CD4-positive, alpha-beta memory T cell (primary cell): ENCODE measurements at regions not wholly inside any gene's neighbourhood (a gene's known extent, or its start where the extent isn't known, plus 50 kb on each side); places are given as distances from the start of the nearest gene placed in this dataset.
"Not testable (repeated sequence)": the region's sequence is repeated elsewhere in the genome, so short reads cannot be mapped to it uniquely, and the experiment has no call there.

Experiments used
- CTCF ChIA-PET: fragments of 350-600 bp; sonication (Branson Sonifier 250); formaldehyde crosslinking; loops from one replicate; lab custom pipeline; 2021; ENCODE audit warnings: inconsistent platforms; ENCODE audit not compliant: partially characterized antibody; lab: Charles Lee
- POLR2A ChIA-PET: fragments of 350-600 bp; sonication (Branson Sonifier 250); formaldehyde crosslinking; loops from one replicate; lab custom pipeline; 2021; ENCODE audit not compliant: partially characterized antibody; lab: Charles Lee
- DNase-seq, 5 donors: peaks; one replicate each; pipeline versions ENCODE4 v3.0.0 to v3.0.0-alpha.2; 2020 to 2022; ENCODE audit warnings: mixed read lengths in 1 of 5
- H3K27ac ChIP-seq: one replicate; pipeline ENCODE4 v1.7.0; 2013; ENCODE audit warnings: low read depth, low read length
- H3K27me3 ChIP-seq: 2 replicates; pipeline ENCODE4 v1.7.0; 2013; ENCODE audit warnings: mild to moderate bottlenecking, low read length, moderate library complexity; ENCODE audit not compliant: insufficient read depth
- H3K36me3 ChIP-seq: 2 replicates; pipeline ENCODE4 v1.7.0; 2013; ENCODE audit warnings: mild to moderate bottlenecking, low read length, moderate library complexity; ENCODE audit not compliant: insufficient read depth
- H3K4me1 ChIP-seq: 2 replicates; pipeline ENCODE4 v1.7.0; 2013; ENCODE audit warnings: mild to moderate bottlenecking, low read length, moderate library complexity; ENCODE audit not compliant: insufficient read depth
- H3K4me3 ChIP-seq, 2 donors: one replicate each; pipeline ENCODE4 v1.7.0; 2013; ENCODE audit warnings: low read length in 2 of 2, mild to moderate bottlenecking in 1 of 2
- H3K9me3 ChIP-seq, 2 donors: one replicate each; pipeline ENCODE4 v1.7.0; 2013; ENCODE audit warnings: low read length in 2 of 2, control low read depth in 1 of 2; ENCODE audit not compliant: control insufficient read depth in 1 of 2
- H3K27ac Mint-ChIP-seq, 7 donors: one replicate each; pipeline ENCODE4 v1.8.0; 2020 to 2021; ENCODE audit warnings: mixed read lengths in 7 of 7, mild to moderate bottlenecking in 6 of 7, inconsistent platforms in 3 of 7, moderate library complexity in 3 of 7
- H3K27me3 Mint-ChIP-seq, 2 donors: one replicate each; pipeline ENCODE4 v1.8.0; 2020 to 2021; ENCODE audit warnings: mixed read lengths in 2 of 2
- H3K36me3 Mint-ChIP-seq, 2 donors: one replicate each; pipeline ENCODE4 v1.8.0; 2020 to 2021; ENCODE audit warnings: mixed read lengths in 2 of 2, inconsistent platforms in 1 of 2, mild to moderate bottlenecking in 1 of 2
- H3K4me1 Mint-ChIP-seq, 4 donors: one replicate each; pipeline ENCODE4 v1.8.0; 2020 to 2021; ENCODE audit warnings: mixed read lengths in 4 of 4, mild to moderate bottlenecking in 1 of 4
- H3K4me3 Mint-ChIP-seq, 8 donors: one replicate each; pipeline ENCODE4 v1.8.0; 2020 to 2021; ENCODE audit warnings: mixed read lengths in 8 of 8, mild to moderate bottlenecking in 7 of 8, moderate library complexity in 6 of 8, inconsistent platforms in 3 of 8
- H3K9me3 Mint-ChIP-seq, 8 donors: one replicate each; pipeline ENCODE4 v1.8.0; 2020 to 2021; ENCODE audit warnings: mixed read lengths in 8 of 8, mild to moderate bottlenecking in 5 of 8, inconsistent platforms in 3 of 8, moderate library complexity in 1 of 8
- intact Hi-C: fragments of 100-400 bp; cut with micrococcal nuclease; formaldehyde crosslinking; loops from one replicate; pipeline ENCODE4 v1.15.1; 2023

DNA sequence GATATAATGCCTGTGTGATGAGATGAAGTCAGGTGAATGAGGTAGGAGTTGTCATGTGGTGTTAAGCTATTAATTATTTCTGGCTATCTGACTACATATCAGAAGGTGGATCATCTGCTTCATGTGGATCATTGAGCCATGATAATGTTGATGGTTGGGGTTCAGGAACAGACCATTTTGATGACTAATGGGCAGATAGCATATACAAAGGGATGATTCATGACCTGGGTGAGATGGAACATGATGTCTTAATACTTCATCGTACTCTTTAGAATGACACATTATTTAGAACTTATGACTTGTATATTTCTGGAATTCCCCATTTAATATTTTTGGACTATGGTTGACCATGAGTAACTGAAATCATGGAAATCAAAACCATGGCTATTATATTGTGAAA, 155.1 kb downstream of the OR13A1 start:
- ChIA-PET CTCF (no interaction called here), POLR2A (no interaction called here)
- Histone ChIP-seq H3K4me1 (no peaks in the 10 kb centered on the region), H3K36me3 (no peaks in the 10 kb centered on the region), H3K9me3 (no peaks in the 10 kb centered on the region), H3K27me3 (no peaks in the 10 kb centered on the region), H3K27ac (no peak overlapping the region), H3K4me3 (no peak overlapping the region)
- intact Hi-C loops: no loop called here
- Mint-ChIP-seq H3K9me3 (no peaks in the 10 kb centered on the region), H3K36me3 (no peaks in the 10 kb centered on the region), H3K4me3 (no peak overlapping the region), H3K27me3 (peaks cover 3 to 5% of the 10 kb centered on the region in 2 donors), H3K4me1 (no peaks in the 10 kb centered on the region), H3K27ac (peak overlapping the region in 1 of 7 donors; percentile 32)
- DNase-seq: no peak

DNA sequence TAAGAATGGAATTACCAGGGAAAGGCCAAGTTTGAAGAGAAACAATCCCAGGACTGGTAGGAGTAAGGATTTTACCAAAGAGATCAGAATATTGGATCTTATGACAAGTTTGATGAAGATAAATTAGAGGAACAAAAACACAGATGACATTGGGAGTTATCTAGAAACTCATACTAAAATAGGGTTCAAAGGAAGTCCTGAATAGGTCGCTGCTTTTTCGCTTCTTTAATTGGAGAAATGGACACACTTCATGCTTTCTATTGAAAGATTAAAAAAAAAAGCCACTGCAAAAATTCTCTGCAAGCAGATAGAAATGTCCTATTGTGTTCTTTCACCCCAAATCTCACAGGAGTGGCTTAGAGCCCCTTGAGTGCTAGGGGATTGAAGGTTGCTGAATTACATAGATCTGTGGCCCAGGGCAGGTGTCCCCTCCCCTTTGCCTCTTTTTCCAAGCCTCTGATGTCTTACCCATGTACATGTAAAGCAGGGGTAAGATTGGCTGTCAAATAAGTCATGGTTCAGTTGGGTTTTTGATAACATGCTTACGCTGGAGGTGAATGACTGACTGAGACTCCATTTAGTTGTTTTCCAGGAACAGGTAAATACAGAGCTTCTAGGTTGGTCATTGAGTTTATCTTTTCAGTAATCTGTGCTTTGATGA, 152.0 kb downstream of the OR13A1 start:
- H3K27ac ChIP-seq: no peak overlapping the region
- no peaks in the 10 kb centered on the region for H3K9me3 ChIP-seq
- no peaks in the 10 kb centered on the region for H3K27me3 ChIP-seq
- Mint-ChIP-seq H3K36me3 (no peaks in the 10 kb centered on the region), H3K27ac (no peak overlapping the region), H3K27me3 (peaks cover 0 to 4% of the 10 kb centered on the region in 2 donors), H3K4me3 (no peak overlapping the region), H3K9me3 (no peaks in the 10 kb centered on the region), H3K4me1 (no peaks in the 10 kb centered on the region)
- no peaks in the 10 kb centered on the region for H3K36me3 ChIP-seq
- H3K4me3 ChIP-seq: no peak overlapping the region
- CTCF ChIA-PET: no interaction called here
- no peak for DNase-seq
- H3K4me1 ChIP-seq: no peaks in the 10 kb centered on the region
- POLR2A ChIA-PET: no interaction called here
- intact Hi-C loops: no loop called here

DNA sequence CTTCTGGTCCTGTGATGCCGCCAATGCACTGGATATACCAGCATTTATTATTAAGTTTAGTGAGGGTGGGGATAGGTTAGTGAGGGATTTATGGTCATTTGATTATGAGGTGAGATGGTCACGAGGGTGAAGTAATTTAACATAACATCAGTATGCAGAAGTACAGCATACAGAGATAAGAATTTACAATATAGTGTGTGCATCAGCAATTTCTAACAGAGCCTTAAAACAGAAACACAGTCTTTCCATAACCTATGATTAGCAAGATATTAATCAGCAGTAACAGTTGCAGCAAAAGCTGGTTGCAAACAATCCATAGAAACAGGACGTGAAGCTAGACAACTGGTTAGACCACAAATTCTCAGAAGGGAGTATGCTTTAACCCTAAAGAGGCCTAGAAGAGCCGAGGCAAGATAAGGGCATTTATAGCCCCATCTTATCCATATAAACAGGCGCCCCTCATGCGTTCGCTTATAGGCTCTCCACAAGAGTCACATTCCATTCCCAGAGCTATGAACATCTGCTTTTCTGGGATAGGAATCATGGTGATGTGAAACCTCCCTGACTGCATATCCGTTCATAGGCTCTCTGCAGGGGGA, 139.8 kb downstream of the OR13A1 start:
- H3K9me3 Mint-ChIP-seq, H3K36me3 ChIP-seq, H3K27ac ChIP-seq, intact Hi-C loops, H3K4me3 Mint-ChIP-seq, H3K27ac Mint-ChIP-seq, H3K36me3 Mint-ChIP-seq, H3K4me1 ChIP-seq, H3K9me3 ChIP-seq, CTCF ChIA-PET, DNase-seq, POLR2A ChIA-PET, H3K4me3 ChIP-seq, H3K27me3 ChIP-seq, H3K4me1 Mint-ChIP-seq: not testable (repeated sequence)
- H3K27me3 Mint-ChIP-seq: peaks cover 9 to 13% of the 10 kb centered on the region in 2 donors

DNA sequence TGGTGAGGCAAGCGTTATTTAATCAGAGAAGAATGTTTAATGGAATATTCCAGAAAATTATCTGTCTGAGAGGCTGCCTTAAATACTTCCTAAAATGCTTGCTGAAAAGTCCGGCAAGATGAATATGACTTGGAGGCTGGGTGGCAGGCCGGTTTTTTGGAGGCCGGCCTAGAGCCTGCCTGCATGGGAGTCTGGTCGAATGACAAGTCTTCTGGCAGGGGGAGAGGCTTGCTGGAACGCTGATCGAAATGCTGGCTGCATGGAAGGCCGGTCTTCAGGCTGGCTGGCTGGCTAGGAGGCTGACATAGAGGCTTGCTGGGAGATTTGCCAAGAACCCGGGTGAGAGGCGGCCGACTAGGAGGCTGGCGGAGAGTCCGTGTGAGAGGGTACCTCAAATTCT, 135.7 kb downstream of the OR13A1 start:
- no peaks in the 10 kb centered on the region for H3K9me3 ChIP-seq
- H3K27ac ChIP-seq: no peak overlapping the region
- Mint-ChIP-seq H3K9me3 (no peaks in the 10 kb centered on the region), H3K27ac (no peak overlapping the region), H3K4me1 (no peaks in the 10 kb centered on the region), H3K4me3 (no peak overlapping the region), H3K27me3 (peaks cover 2 to 7% of the 10 kb centered on the region in 2 donors), H3K36me3 (no peaks in the 10 kb centered on the region)
- intact Hi-C loops: no loop called here
- no peak for DNase-seq
- ChIA-PET POLR2A (no interaction called here), CTCF (no interaction called here)
- H3K4me3 ChIP-seq: no peak overlapping the region
- H3K4me1 ChIP-seq: no peaks in the 10 kb centered on the region
- no peaks in the 10 kb centered on the region for H3K36me3 ChIP-seq
- H3K27me3 ChIP-seq: no peaks in the 10 kb centered on the region

DNA sequence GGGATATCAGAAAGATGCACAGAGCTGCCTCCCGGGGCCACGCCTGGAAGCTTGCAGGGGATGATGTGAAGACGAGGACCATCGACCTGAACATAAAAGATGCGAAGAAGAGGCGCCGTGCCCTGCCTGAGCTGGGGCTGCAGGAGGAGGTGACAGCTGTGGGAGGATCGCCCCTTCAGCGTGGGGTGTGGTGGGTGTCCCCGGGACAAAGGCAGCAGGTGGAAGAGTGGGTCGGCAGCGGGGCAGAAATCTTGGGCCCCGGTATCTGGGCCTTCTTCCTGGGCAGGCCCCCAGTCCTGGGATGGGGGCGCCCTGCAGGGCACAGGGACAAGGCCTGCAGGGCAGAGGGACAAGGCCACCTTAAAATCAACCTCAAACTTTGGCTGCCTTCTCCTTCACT, 134.9 kb downstream of the OR13A1 start:
- intact Hi-C loops: no loop called here
- Histone ChIP-seq H3K4me1 (no peaks in the 10 kb centered on the region), H3K36me3 (no peaks in the 10 kb centered on the region), H3K9me3 (no peaks in the 10 kb centered on the region), H3K27ac (no peak overlapping the region), H3K4me3 (no peak overlapping the region), H3K27me3 (no peaks in the 10 kb centered on the region)
- CTCF ChIA-PET: no interaction called here
- Mint-ChIP-seq H3K27ac (no peak overlapping the region), H3K36me3 (no peaks in the 10 kb centered on the region), H3K4me3 (no peak overlapping the region), H3K27me3 (peaks cover 2 to 5% of the 10 kb centered on the region in 2 donors), H3K9me3 (no peaks in the 10 kb centered on the region), H3K4me1 (no peaks in the 10 kb centered on the region)
- DNase-seq: no peak
- POLR2A ChIA-PET: no interaction called here

DNA sequence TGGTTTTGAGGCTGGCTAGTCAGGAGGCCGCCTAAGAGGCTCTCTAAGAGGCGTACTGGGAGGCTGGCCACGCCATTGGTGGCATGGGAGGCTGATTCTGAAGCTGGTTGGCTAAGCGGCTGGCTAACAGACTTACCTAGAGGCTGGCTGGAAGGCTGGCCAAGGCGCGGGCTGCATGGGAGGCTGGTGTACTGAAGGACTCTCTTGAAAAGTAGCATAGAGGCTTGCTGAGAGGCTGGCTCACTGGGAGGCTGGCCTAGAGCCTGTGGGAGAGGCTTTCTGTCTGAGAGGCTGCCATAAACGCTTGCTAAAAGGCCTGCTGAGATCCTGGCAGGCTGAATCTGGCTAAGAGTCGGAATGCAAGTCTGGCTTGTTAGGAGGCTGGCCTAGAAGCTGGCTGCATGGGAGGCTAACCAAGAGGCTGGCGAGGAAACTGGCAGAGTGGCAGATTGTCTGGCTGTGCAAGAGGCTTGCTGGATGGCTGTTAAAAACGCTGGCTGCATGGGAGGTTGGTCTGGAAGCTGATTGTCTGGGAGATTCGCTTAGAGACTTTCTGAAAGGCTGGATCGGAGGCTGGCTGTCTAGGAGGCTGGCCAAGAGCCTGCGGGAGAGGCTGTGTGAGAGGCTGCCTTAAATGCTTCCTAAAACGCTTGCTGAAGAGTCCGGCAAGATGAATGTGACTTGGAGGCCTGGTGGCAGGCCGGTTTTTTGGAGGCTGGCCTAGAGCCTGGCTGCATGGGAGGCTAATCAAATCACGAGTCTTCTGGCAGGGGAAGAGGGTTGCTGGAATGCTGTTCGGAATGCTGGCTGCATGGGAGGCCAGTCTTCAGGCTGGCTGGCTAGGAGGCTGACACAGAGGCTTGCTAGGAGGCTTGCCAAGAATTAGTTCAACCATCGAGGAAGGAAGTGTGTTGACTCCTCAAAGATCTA, 134.2 kb downstream of the OR13A1 start:
- peaks cover 2 to 5% of the 10 kb centered on the region in 2 donors for H3K27me3 Mint-ChIP-seq
- intact Hi-C loops: no loop called here
- H3K27ac Mint-ChIP-seq: no peak overlapping the region
- H3K9me3 Mint-ChIP-seq: no peaks in the 10 kb centered on the region
- H3K4me3 Mint-ChIP-seq: no peak overlapping the region
- no peaks in the 10 kb centered on the region for H3K4me1 Mint-ChIP-seq
- H3K36me3 Mint-ChIP-seq: no peaks in the 10 kb centered on the region
- H3K27ac ChIP-seq: no peak overlapping the region
- H3K36me3 ChIP-seq: no peaks in the 10 kb centered on the region
- H3K27me3 ChIP-seq: no peaks in the 10 kb centered on the region
- no peak for DNase-seq
- ChIA-PET POLR2A (no interaction called here), CTCF (no interaction called here)
- H3K4me3 ChIP-seq: no peak overlapping the region
- no peaks in the 10 kb centered on the region for H3K9me3 ChIP-seq
- no peaks in the 10 kb centered on the region for H3K4me1 ChIP-seq

DNA sequence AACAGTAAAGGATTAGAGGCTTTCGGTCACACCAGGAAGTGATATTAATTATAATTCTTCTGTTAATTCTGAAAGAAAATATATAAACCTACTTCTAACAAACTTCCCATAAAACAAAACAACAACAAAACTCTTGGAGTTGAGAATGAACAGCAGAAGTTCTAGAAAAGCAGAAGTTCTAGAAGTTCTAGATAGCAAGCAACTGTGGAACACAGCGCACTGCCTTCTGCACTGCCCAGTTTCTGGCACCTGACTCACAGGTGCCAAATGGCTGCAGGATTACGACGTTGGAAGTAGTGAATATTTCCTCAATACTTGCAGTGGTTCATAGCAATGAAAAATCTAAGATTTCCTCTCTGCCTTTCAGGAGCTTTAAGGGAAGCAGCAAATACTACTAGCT, 132.2 kb downstream of the OR13A1 start:
- Histone ChIP-seq H3K27ac (no peak overlapping the region), H3K4me1 (no peaks in the 10 kb centered on the region), H3K27me3 (no peaks in the 10 kb centered on the region), H3K36me3 (no peaks in the 10 kb centered on the region), H3K9me3 (no peaks in the 10 kb centered on the region), H3K4me3 (no peak overlapping the region)
- POLR2A ChIA-PET: no interaction called here
- H3K9me3 Mint-ChIP-seq: no peaks in the 10 kb centered on the region
- H3K27me3 Mint-ChIP-seq: peaks cover 2 to 5% of the 10 kb centered on the region in 2 donors
- H3K27ac Mint-ChIP-seq: no peak overlapping the region
- intact Hi-C loops: no loop called here
- no peak overlapping the region for H3K4me3 Mint-ChIP-seq
- H3K4me1 Mint-ChIP-seq: no peaks in the 10 kb centered on the region
- no peaks in the 10 kb centered on the region for H3K36me3 Mint-ChIP-seq
- CTCF ChIA-PET: no interaction called here
- no peak for DNase-seq
